ENCODE measurements at regions not wholly inside any gene's neighbourhood (a gene's known extent, or its start where the extent isn't known, plus 50 kb on each side); places are given as distances from the start of the nearest gene placed in this dataset.

DNA sequence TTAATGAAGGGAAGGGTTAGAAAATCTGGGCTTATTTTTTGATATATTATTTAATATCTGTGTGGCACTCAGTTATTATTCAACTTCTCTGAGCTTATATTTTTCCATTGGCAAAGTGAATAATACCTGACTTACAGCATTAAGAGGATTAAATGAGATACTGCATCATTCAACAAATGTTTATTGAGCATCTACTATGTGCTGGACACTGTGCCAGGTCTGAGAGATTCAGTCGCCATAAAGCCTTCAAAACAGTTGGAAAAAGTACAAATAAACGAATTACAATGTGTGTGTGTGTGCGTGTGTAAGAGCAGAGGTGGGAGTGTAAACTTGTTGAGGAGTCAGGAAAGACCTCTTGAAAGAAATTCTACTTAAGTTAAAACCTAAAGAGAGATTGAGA is 87.9 kb upstream of the CD53 start:
- Histone ChIP-seq H3K4me1 (peaks cover 3 to 64% (median 40%) of the 10 kb centered on the region in 6 donors), H3K9me3 (peaks cover 0 to 20% (median 12%) of the 10 kb centered on the region in 8 donors), H3K4me3 (no peak overlapping the region), H3K36me3 (no peaks in the 10 kb centered on the region), H3K27ac (peak overlapping the region in 5 of 8 donors; percentile 26 to 94 (median 84)), H3K27me3 (replicated peaks in 1 of 7) (peaks cover 0 to 7% (median 0%) of the 10 kb centered on the region in 7 donors)
- DNase-seq, result no peak
- intact Hi-C loops (cut with DNase I; ENCODE audit: low total_unique reads), result loop anchor here (10.0 kb wide), 1 partner anchor 210 kb away; no protein-coding TSS in a partner anchor
- TF ChIP-seq POLR2A (IDR thresholded peaks at IDR 0.05) (no peak), POLR2AphosphoS5 (IDR thresholded peaks at IDR 0.05) (no peak)
- TF ChIP-seq, protein P1, sequence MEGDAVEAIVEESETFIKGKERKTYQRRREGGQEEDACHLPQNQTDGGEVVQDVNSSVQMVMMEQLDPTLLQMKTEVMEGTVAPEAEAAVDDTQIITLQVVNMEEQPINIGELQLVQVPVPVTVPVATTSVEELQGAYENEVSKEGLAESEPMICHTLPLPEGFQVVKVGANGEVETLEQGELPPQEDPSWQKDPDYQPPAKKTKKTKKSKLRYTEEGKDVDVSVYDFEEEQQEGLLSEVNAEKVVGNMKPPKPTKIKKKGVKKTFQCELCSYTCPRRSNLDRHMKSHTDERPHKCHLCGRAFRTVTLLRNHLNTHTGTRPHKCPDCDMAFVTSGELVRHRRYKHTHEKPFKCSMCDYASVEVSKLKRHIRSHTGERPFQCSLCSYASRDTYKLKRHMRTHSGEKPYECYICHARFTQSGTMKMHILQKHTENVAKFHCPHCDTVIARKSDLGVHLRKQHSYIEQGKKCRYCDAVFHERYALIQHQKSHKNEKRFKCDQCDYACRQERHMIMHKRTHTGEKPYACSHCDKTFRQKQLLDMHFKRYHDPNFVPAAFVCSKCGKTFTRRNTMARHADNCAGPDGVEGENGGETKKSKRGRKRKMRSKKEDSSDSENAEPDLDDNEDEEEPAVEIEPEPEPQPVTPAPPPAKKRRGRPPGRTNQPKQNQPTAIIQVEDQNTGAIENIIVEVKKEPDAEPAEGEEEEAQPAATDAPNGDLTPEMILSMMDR (IDR thresholded peaks at IDR 0.05 in 8 of 11, conservative IDR thresholded peaks at IDR 0.05 in 3 of 11), result no peak
- WGBS, 5 donors, result 73 to 87% (median 80%) methylated on average over 3 of the region's 3 CpGs

DNA sequence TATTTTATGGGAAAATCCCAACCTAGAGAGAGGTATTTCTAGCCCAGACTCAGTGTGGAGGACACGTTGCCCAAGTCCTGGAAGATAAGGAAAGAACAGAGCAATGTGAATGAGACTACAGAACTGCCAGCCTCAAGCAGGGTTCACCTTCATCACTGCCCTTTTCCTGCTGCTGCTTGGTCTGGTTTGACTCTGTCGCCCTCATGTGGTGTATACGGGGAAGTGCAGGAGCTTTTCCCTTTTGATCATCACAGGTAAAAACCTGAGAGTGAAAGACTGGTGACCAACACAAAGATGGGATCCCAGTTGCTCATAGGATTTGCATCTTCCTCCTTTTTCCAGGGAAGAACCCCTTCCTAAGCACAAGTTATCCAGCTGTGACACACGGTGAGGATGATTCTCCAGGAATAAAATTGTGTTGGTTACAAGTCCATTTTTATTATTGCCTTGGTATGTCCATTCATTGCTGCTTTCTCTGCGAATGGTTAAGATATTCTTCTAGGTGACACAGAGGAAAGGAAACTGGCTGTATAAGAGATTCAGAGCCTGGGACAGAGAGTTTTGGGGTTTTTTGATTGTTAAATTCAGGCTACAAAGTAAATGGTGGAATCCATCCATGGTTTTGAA is 89.5 kb upstream of the CD53 start:
- Histone ChIP-seq H3K36me3 (no peaks in the 10 kb centered on the region), H3K9me3 (peaks cover 0 to 5% (median 3%) of the 10 kb centered on the region in 8 donors), H3K4me1 (peaks cover 3 to 63% (median 40%) of the 10 kb centered on the region in 6 donors), H3K27ac (peak overlapping the region in 2 of 8 donors; percentile 4 to 53), H3K4me3 (no peak overlapping the region), H3K27me3 (replicated peaks in 1 of 7) (peaks cover 0 to 8% (median 0%) of the 10 kb centered on the region in 7 donors)
- intact Hi-C loops (cut with DNase I; ENCODE audit: low total_unique reads), result loop anchor here (10.0 kb wide), 1 partner anchor 211 kb away; no protein-coding TSS in a partner anchor
- no peak for DNase-seq
- TF ChIP-seq POLR2AphosphoS5 (IDR thresholded peaks at IDR 0.05) (peak in 1 of 3 donors; percentile 45), POLR2A (IDR thresholded peaks at IDR 0.05) (no peak)
- TF ChIP-seq, protein P1 (IDR thresholded peaks at IDR 0.05 in 8 of 11, conservative IDR thresholded peaks at IDR 0.05 in 3 of 11), result peak; percentile 88 to 96 (median 95)
- WGBS, 5 donors, result 5 to 17% (median 11%) methylated on average over 5 of the region's 5 CpGs

DNA sequence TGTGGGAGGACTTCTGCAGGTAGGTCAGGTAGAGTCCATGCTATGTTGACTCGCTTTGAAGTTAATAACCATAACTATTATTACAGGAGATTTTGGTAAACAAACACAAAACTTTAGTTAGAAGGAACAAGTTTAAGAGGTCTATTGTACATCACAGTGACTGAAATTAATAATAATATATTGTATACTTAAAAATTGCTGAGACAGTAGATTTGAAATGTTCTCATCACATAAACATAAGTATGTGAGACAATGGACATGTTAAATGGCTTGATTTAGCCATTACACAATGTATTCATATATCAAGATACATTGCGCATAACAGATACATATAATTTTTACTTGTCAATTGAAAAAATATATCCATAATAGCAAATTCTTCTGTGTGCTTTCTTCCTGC is 91.4 kb upstream of the CD53 start:
- TF ChIP-seq, protein P1 (IDR thresholded peaks at IDR 0.05 in 8 of 11, conservative IDR thresholded peaks at IDR 0.05 in 3 of 11), result no peak
- no peak for TF ChIP-seq POLR2A (IDR thresholded peaks at IDR 0.05)
- no peak for TF ChIP-seq POLR2AphosphoS5 (IDR thresholded peaks at IDR 0.05)
- intact Hi-C loops (cut with DNase I; ENCODE audit: low total_unique reads), result loop anchor here (10.0 kb wide), 1 partner anchor 213 kb away; no protein-coding TSS in a partner anchor
- Histone ChIP-seq H3K4me1 (peaks cover 3 to 44% (median 24%) of the 10 kb centered on the region in 6 donors), H3K4me3 (no peak overlapping the region), H3K27me3 (replicated peaks in 1 of 7) (peaks cover 0 to 8% (median 0%) of the 10 kb centered on the region in 7 donors), H3K9me3 (no peaks in the 10 kb centered on the region), H3K36me3 (no peaks in the 10 kb centered on the region), H3K27ac (no peak overlapping the region)
- WGBS, 5 donors, result 84 to 91% (median 89%) methylated on average over 2 of the region's 2 CpGs
- DNase-seq, result no peak
